GM10266 (cell line): ENCODE measurements at regions not wholly inside any gene's neighbourhood (a gene's known extent, or its start where the extent isn't known, plus 50 kb on each side); places are given as distances from the start of the nearest gene placed in this dataset.
"Not testable (repeated sequence)": the region's sequence is repeated elsewhere in the genome, so short reads cannot be mapped to it uniquely, and the experiment has no call there.

Source experiments
- DNase-seq: peaks from one replicate; pipeline ENCODE4 v3.0.0; 2012; ENCODE audit errors: extremely low spot score
- TF ChIP-seq, protein P1 (sequence below): IDR thresholded peaks from 2 replicates; pipeline ENCODE4 v1.5.1; 2012; ENCODE audit warnings: mild to moderate bottlenecking, low read depth; ENCODE audit not compliant: control insufficient read depth, insufficient read depth; ENCODE audit errors: missing control alignments

DNA sequence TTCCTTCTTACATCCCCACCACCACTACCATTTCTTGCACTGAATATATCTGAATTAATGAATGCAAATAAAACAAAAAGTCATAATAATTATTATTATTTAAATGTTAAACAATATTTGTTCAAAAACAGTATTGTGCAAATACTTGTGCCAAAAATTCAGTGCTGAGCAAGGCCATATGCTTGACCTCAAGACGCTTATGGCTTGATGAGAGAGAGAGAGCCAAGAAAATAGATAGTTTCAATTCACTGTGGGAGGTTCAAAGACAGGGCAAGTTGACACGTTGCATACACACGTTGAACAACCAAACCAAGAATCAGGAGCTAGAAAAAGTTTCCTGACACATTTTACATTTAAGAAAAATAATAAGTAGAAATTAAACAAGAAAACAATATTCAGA lies 1421.7 kb downstream of the KCNT2 start:
- DNase-seq = no peak
- TF ChIP-seq, protein P1, sequence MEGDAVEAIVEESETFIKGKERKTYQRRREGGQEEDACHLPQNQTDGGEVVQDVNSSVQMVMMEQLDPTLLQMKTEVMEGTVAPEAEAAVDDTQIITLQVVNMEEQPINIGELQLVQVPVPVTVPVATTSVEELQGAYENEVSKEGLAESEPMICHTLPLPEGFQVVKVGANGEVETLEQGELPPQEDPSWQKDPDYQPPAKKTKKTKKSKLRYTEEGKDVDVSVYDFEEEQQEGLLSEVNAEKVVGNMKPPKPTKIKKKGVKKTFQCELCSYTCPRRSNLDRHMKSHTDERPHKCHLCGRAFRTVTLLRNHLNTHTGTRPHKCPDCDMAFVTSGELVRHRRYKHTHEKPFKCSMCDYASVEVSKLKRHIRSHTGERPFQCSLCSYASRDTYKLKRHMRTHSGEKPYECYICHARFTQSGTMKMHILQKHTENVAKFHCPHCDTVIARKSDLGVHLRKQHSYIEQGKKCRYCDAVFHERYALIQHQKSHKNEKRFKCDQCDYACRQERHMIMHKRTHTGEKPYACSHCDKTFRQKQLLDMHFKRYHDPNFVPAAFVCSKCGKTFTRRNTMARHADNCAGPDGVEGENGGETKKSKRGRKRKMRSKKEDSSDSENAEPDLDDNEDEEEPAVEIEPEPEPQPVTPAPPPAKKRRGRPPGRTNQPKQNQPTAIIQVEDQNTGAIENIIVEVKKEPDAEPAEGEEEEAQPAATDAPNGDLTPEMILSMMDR = no peak

DNA sequence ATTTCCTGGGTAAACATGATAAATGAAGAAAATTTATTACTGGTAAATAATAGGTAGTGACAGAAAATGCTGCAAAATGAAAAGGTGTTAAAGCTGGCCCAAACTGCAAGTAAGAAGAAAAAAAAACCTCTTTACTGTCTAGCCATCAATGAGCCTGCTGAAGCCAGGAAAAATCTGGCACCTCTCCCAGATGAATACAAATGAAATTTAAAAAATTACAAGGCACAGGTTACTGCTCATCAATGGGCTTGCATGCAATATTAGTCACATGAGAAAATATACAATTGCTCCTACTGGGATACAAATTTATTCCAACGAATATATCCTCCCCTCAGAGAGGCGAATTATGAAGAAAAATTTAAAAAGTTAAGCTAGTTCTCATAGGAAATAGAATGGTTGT lies 1422.5 kb downstream of the KCNT2 start:
- TF ChIP-seq, protein P1 = no peak
- DNase-seq = no peak

- no peak for DNase-seq
Measured at GRCh38 chr1:195185321-195185720, 1422.9 kb downstream of the KCNT2 start.

GRCh38 chr1:195173753-195174152 lies 1434.5 kb downstream of the KCNT2 start:
- TF ChIP-seq, protein P1 = no peak
- DNase-seq = no peak

More at GRCh38 chr1:195185321-195185720, 1422.9 kb downstream of the KCNT2 start:
- TF ChIP-seq, protein P1 = no peak

GRCh38 chr1:195159795-195160194 lies 1448.4 kb downstream of the KCNT2 start:
- not testable (repeated sequence) for DNase-seq

DNA sequence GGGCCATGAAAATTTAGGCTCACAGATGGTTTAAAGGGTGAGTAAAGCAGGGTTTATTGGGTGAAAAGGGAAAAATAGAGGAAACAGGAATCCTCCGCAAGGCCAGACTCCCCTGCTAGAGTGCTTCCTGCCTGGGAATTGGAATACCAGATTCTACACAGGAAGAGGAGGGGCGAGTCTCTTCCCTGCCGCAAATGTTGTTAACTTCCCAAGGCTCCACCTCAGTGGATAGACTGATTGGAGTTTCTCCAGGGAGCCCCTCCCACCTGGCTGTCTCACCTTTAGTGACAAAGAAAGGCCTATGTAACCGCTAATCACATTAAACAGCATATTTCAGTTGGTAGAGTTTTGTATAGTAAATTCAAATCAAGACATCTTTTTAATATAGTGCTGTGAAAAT lies 1450.1 kb downstream of the KCNT2 start:
- no peak for DNase-seq
- TF ChIP-seq, protein P1 = no peak

DNA sequence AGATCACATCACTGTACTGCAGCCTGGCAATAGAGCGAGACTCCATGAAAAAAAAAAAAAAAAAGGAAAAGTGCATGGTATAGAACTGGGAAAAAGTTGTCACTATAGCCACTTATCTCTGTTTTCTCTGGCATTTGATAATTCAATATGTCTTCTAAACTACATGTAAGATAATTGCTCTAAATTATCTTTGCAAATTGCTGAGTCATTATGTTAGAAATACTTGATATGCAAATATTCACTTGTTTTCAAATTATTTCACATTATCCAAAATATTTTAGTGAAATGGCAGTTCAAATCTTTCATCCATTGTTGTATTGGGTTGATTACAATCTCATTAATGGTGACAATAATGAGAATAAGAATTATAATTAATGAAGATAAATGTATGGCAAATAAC lies 1455.1 kb downstream of the KCNT2 start:
- no peak for DNase-seq
- TF ChIP-seq, protein P1 = no peak

DNA sequence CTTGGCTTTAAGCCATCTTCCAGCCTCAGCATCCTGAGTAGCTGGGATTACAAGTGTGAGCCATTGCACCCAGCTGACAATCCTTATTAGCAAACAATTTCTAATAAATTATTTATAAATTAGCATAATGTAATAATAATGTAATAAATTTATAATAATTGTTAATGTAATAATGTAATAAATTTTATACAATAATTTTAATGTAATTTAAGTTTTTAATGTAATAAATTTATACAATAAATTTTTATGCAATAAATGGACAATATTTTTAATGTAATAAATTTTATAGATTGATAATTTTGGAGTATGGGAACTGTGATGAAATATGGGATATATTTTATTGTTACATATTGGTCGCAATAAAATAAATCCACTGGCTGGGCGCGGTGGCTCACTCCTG lies 1457.5 kb downstream of the KCNT2 start:
- TF ChIP-seq, protein P1 = no peak

More for the DNA sequence above, 1457.5 kb downstream of the KCNT2 start:
- DNase-seq = no peak
